ENCODE measurements at regions not wholly inside any gene's neighbourhood (a gene's known extent, or its start where the extent isn't known, plus 50 kb on each side); places are given as distances from the start of the nearest gene placed in this dataset.

- TF ChIP-seq POLR2AphosphoS5 (IDR thresholded peaks at IDR 0.05): no peak
- TF ChIP-seq EP300 (IDR thresholded peaks at IDR 0.05): no peak
- TF ChIP-seq, protein P1, sequence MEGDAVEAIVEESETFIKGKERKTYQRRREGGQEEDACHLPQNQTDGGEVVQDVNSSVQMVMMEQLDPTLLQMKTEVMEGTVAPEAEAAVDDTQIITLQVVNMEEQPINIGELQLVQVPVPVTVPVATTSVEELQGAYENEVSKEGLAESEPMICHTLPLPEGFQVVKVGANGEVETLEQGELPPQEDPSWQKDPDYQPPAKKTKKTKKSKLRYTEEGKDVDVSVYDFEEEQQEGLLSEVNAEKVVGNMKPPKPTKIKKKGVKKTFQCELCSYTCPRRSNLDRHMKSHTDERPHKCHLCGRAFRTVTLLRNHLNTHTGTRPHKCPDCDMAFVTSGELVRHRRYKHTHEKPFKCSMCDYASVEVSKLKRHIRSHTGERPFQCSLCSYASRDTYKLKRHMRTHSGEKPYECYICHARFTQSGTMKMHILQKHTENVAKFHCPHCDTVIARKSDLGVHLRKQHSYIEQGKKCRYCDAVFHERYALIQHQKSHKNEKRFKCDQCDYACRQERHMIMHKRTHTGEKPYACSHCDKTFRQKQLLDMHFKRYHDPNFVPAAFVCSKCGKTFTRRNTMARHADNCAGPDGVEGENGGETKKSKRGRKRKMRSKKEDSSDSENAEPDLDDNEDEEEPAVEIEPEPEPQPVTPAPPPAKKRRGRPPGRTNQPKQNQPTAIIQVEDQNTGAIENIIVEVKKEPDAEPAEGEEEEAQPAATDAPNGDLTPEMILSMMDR (IDR thresholded peaks at IDR 0.05): no peak
- no peak for TF ChIP-seq POLR2A (IDR thresholded peaks at IDR 0.05)
- ATAC-seq (ENCODE audit: low FRiP score in 2 of 2): no peak
- H3K27ac ChIP-seq: no peak overlapping the region
- DNase-seq: no peak
- no peaks in the 10 kb centered on the region for H3K27me3 ChIP-seq
- no peaks in the 10 kb centered on the region for H3K36me3 ChIP-seq
- 76 to 88% methylated on average over 4 of the region's 4 CpGs for WGBS, 2 donors
- H3K4me1 ChIP-seq: no peaks in the 10 kb centered on the region
- no peak overlapping the region for H3K4me3 ChIP-seq
- no peaks in the 10 kb centered on the region for H3K9me3 ChIP-seq
Observed at GRCh38 chr12:105803292-105803691, 335.5 kb downstream of the NUAK1 start.

DNA sequence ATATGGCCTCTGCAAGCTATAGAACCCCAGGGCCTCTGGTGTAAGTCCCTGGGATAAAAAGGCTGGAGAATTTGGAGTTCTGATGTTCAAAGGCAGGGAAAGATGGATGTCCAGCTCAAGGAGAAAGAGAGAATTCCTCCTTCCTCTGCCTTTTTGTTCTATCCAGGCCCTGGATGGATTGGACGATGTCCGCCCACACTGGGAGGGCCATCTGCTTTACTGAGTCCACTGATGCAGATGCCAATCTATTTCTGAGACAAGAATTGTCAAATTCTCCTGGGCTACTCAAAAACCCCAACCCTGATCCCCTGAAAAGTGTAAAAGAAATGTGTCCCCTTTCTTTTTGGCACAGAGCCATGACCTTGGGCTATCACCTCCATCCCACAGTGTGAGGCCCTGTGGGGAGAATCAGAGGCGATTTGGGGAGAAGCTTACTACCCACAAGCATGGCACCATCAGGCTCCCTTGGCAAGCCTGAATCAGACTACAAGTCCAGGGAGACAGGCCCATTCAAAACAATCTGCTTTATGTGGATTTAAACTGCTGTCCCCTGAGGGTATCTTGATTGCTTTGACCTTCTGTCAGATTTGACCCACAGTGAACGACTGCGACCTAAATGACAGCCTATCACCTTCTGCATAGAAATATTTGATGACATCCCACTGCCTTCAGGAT, 334.0 kb downstream of the NUAK1 start:
- H3K4me1 ChIP-seq: no peaks in the 10 kb centered on the region
- 87 to 96% methylated on average over 5 of the region's 5 CpGs for WGBS, 2 donors
- no peak overlapping the region for H3K27ac ChIP-seq
- no peaks in the 10 kb centered on the region for H3K9me3 ChIP-seq
- H3K27me3 ChIP-seq: no peaks in the 10 kb centered on the region
- no peaks in the 10 kb centered on the region for H3K36me3 ChIP-seq
- DNase-seq (no peak), ATAC-seq (ENCODE audit: low FRiP score in 2 of 2) (no peak)
- TF ChIP-seq POLR2AphosphoS5 (IDR thresholded peaks at IDR 0.05) (no peak), POLR2A (IDR thresholded peaks at IDR 0.05) (no peak), EP300 (IDR thresholded peaks at IDR 0.05) (no peak)
- TF ChIP-seq, protein P1 (IDR thresholded peaks at IDR 0.05): no peak
- no peak overlapping the region for H3K4me3 ChIP-seq

DNA sequence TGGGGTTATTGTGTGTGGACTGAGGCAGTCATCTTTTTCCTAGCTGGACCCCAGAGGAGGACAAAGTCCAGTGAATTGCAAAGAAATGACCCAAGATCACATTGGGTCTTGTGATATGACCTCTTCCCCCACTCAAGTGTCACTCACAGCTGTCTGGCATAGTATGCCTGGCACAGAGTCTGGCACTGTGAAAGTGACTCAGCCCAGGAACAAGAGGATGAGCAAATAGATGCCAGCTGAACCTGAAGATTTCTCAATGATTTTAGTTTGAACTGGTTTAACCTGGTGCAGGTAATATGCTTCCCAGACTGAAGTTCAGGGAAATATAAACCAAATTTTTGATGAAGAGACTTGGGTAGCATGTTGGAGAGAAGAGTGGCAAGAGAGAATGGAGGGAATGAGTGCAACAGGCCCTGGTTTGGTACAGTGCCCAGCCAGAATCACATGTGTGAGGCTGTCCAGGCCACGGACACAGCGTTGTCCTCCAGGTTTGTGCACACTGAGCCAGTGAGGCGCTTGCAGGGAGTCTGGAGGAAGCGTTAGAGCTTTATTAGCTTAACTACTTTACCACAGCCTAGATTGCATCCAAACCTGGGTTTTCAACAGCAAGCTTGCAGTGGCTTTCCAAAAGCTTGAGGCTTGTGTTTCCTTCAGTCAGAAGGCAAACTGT, 332.9 kb downstream of the NUAK1 start:
- Histone ChIP-seq H3K27ac (no peak overlapping the region), H3K4me1 (no peaks in the 10 kb centered on the region)
- 91 to 96% methylated on average over 4 of the region's 4 CpGs for WGBS, 2 donors

DNA sequence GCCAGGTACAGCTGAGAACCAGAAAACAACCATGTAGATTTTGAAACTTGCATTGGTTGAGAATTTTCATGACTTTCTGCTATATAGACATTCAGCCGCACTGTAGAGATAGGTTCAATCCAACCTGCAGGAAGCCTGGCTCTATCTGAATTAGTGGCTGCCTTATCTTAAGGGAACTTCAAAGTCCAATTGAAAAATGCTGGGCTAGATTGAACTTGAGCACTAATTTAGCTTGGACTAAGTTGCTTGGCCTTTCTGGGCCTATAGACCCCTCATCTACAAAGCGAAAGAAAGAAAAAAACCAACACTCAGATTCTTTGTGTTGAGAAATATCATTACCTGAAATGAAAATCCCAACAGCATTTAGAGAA, 332.4 kb downstream of the NUAK1 start:
- Histone ChIP-seq H3K27me3 (no peaks in the 10 kb centered on the region), H3K9me3 (no peaks in the 10 kb centered on the region), H3K27ac (no peak overlapping the region), H3K4me1 (no peaks in the 10 kb centered on the region), H3K4me3 (no peak overlapping the region), H3K36me3 (no peaks in the 10 kb centered on the region)
- ATAC-seq (ENCODE audit: low FRiP score in 2 of 2) (no peak), DNase-seq (no peak)
- 93 to 95% methylated on average over 2 of the region's 2 CpGs for WGBS, 2 donors
- TF ChIP-seq EP300 (IDR thresholded peaks at IDR 0.05) (no peak), POLR2AphosphoS5 (IDR thresholded peaks at IDR 0.05) (no peak), POLR2A (IDR thresholded peaks at IDR 0.05) (no peak)
- TF ChIP-seq, protein P1 (IDR thresholded peaks at IDR 0.05): no peak

More for the DNA sequence above, 332.9 kb downstream of the NUAK1 start:
- ATAC-seq (ENCODE audit: low FRiP score in 2 of 2) (no peak), DNase-seq (no peak)
- no peaks in the 10 kb centered on the region for H3K9me3 ChIP-seq
- no peaks in the 10 kb centered on the region for H3K27me3 ChIP-seq
- no peaks in the 10 kb centered on the region for H3K36me3 ChIP-seq
- no peak overlapping the region for H3K4me3 ChIP-seq
- TF ChIP-seq EP300 (IDR thresholded peaks at IDR 0.05): no peak
- TF ChIP-seq, protein P1 (IDR thresholded peaks at IDR 0.05): no peak
- TF ChIP-seq POLR2AphosphoS5 (IDR thresholded peaks at IDR 0.05): no peak
- TF ChIP-seq POLR2A (IDR thresholded peaks at IDR 0.05): no peak

DNA sequence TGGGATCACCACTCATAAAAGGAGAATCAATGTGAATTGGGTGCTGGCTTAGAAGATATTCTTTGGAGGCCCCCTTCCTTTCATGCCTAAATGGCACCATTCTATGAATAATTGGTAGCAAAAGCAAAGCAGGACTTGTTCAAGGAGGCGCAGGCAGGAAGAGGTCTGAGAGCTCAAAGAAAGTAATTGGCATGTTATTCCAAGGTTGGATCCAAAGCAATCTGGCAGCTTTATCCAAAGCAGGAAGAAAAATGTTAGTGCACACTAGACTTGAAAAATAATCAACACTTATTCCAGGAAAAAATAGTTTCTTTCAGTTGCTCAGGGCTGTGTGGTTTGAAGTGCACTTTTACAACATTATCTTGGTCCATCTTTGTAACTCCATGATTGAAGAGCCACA, 326.4 kb downstream of the NUAK1 start:
- DNase-seq (no peak), ATAC-seq (ENCODE audit: low FRiP score in 2 of 2) (no peak)
- Histone ChIP-seq H3K27ac (no peak overlapping the region), H3K36me3 (no peaks in the 10 kb centered on the region), H3K4me3 (no peak overlapping the region), H3K27me3 (no peaks in the 10 kb centered on the region), H3K4me1 (no peaks in the 10 kb centered on the region), H3K9me3 (no peaks in the 10 kb centered on the region)
- TF ChIP-seq POLR2AphosphoS5 (IDR thresholded peaks at IDR 0.05) (no peak), EP300 (IDR thresholded peaks at IDR 0.05) (no peak), POLR2A (IDR thresholded peaks at IDR 0.05) (no peak)
- TF ChIP-seq, protein P1 (IDR thresholded peaks at IDR 0.05): no peak
- 81 to 83% methylated on average over 1 of the region's 1 CpG for WGBS, 2 donors

All from upper lobe of left lung (tissue), 6 donors.